Fibroblast of lung (primary cell): ENCODE measurements at regions not wholly inside any gene's neighbourhood (a gene's known extent, or its start where the extent isn't known, plus 50 kb on each side); places are given as distances from the start of the nearest gene placed in this dataset.

Source experiments
- DNase-seq, 2 donors: peaks; one replicate each; pipeline versions ENCODE4 v3.0.0 to v3.0.0-alpha.2; 2010; ENCODE audit warnings: low read depth in 2 of 2
- H2AFZ ChIP-seq: 2 replicates; pipeline ENCODE4 v1.5.1; 2012; ENCODE audit warnings: low read length, control low read depth, inconsistent platforms
- H3K27ac ChIP-seq: 2 replicates; pipeline ENCODE4 v1.5.1; 2011; ENCODE audit warnings: low read length, control low read depth; ENCODE audit not compliant: insufficient read depth
- H3K27me3 ChIP-seq: 2 replicates; pipeline ENCODE4 v1.5.1; 2011; ENCODE audit warnings: mild to moderate bottlenecking, low read length; ENCODE audit not compliant: control insufficient read depth, insufficient read depth
- H3K36me3 ChIP-seq: 2 replicates; pipeline ENCODE4 v1.5.1; 2011; ENCODE audit warnings: low read length; ENCODE audit not compliant: control insufficient read depth, insufficient read depth
- H3K4me1 ChIP-seq: 2 replicates; pipeline ENCODE4 v1.5.1; 2011; ENCODE audit warnings: low read length; ENCODE audit not compliant: control insufficient read depth, insufficient read depth; ENCODE audit errors: extremely low read depth
- H3K4me2 ChIP-seq: 2 replicates; pipeline ENCODE4 v1.5.1; 2011; ENCODE audit warnings: low read length, control low read depth; ENCODE audit not compliant: insufficient read depth; ENCODE audit errors: extremely low read depth
- H3K4me3 ChIP-seq, 4 experiments: fragments of 200-600 bp in 1 of 4; sonication (generic) in 1 of 4; replicated peaks in 1 of 4; 2 replicates each; pipeline ENCODE4 v1.5.1; 2011 to 2016; ENCODE audit warnings: low read length in 4 of 4, low read depth in 3 of 4, mild to moderate bottlenecking in 3 of 4, control low read depth in 2 of 4, inconsistent platforms in 1 of 4, mixed read lengths in 1 of 4; ENCODE audit not compliant: insufficient read depth in 1 of 4; ENCODE audit errors: control extremely low read depth in 1 of 4
- H3K79me2 ChIP-seq: 2 replicates; pipeline ENCODE4 v1.5.1; 2012; ENCODE audit warnings: mild to moderate bottlenecking, low read length, inconsistent platforms; ENCODE audit not compliant: control insufficient read depth, insufficient read depth
- H3K9ac ChIP-seq: 2 replicates; pipeline ENCODE4 v1.5.1; 2011; ENCODE audit warnings: mild to moderate bottlenecking, low read length, control low read depth; ENCODE audit not compliant: insufficient read depth
- H3K9me3 ChIP-seq: 2 replicates; pipeline ENCODE4 v1.5.1; 2012; ENCODE audit warnings: low read depth, low read length; ENCODE audit not compliant: control insufficient read depth, insufficient read depth
- H4K20me1 ChIP-seq: 2 replicates; pipeline ENCODE4 v1.5.1; 2011; ENCODE audit warnings: low read length; ENCODE audit not compliant: control insufficient read depth, insufficient read depth; ENCODE audit errors: extremely low read depth
- CTCF ChIP-seq, 2 donors: IDR thresholded peaks in 1 of 2; conservative IDR thresholded peaks in 1 of 2; 1 replicate in 1 of 2; 2 replicates in 1 of 2; pipeline ENCODE4 v1.5.1; 2011 to 2012; ENCODE audit warnings: low read length in 2 of 2, control low read depth in 1 of 2, inconsistent platforms in 1 of 2, low read depth in 1 of 2, mild to moderate bottlenecking in 1 of 2
- EZH2 ChIP-seq: IDR thresholded peaks from 2 replicates; pipeline ENCODE4 v1.5.1; 2012; ENCODE audit warnings: low read length, control low read depth, mild to moderate bottlenecking; ENCODE audit errors: missing control alignments

- DNase-seq: no peak
- Histone ChIP-seq H3K9me3 (no peaks in the 10 kb centered on the region), H3K4me3 (no peak overlapping the region), H3K79me2 (no peaks in the 10 kb centered on the region), H3K36me3 (no peaks in the 10 kb centered on the region), H3K9ac (no peak overlapping the region), H3K4me1 (no peaks in the 10 kb centered on the region), H3K27ac (no peak overlapping the region), H3K4me2 (no peak overlapping the region), H3K27me3 (no peaks in the 10 kb centered on the region), H2AFZ (no peak overlapping the region), H4K20me1 (no peaks in the 10 kb centered on the region)
- TF ChIP-seq CTCF (conservative IDR thresholded peaks at IDR 0.05 in 1 of 2, IDR thresholded peaks at IDR 0.05 in 1 of 2; ENCODE audit: low read depth in 1 of 2, low read length in 2 of 2): no peak
- TF ChIP-seq EZH2: no peak
These were observed 166.1 kb upstream of the SLIT2 start for GRCh38 chr4:20085653-20086052.

- H3K27me3 ChIP-seq: no peaks in the 10 kb centered on the region
- H3K9me3 ChIP-seq: no peaks in the 10 kb centered on the region
- H4K20me1 ChIP-seq: no peaks in the 10 kb centered on the region
- no peak overlapping the region for H3K4me2 ChIP-seq
- DNase-seq: no peak
- no peaks in the 10 kb centered on the region for H3K36me3 ChIP-seq
- no peaks in the 10 kb centered on the region for H3K79me2 ChIP-seq
- no peak overlapping the region for H2AFZ ChIP-seq
- no peak overlapping the region for H3K27ac ChIP-seq
- TF ChIP-seq CTCF (conservative IDR thresholded peaks at IDR 0.05 in 1 of 2, IDR thresholded peaks at IDR 0.05 in 1 of 2; ENCODE audit: low read depth in 1 of 2, low read length in 2 of 2) (no peak), EZH2 (no peak)
- H3K4me1 ChIP-seq: no peaks in the 10 kb centered on the region
- H3K9ac ChIP-seq: no peak overlapping the region
- H3K4me3 ChIP-seq: no peak overlapping the region
These were observed 166.5 kb upstream of the SLIT2 start for GRCh38 chr4:20085156-20085555.

GRCh38 chr4:20084488-20084887, 167.2 kb upstream of the SLIT2 start:
- Histone ChIP-seq H3K79me2 (no peaks in the 10 kb centered on the region), H3K9me3 (no peaks in the 10 kb centered on the region), H3K4me3 (no peak overlapping the region), H3K4me1 (no peaks in the 10 kb centered on the region), H2AFZ (no peak overlapping the region), H3K4me2 (no peak overlapping the region), H3K27me3 (no peaks in the 10 kb centered on the region), H3K9ac (no peak overlapping the region), H3K27ac (no peak overlapping the region), H3K36me3 (no peaks in the 10 kb centered on the region), H4K20me1 (no peaks in the 10 kb centered on the region)
- DNase-seq: no peak
- TF ChIP-seq CTCF (conservative IDR thresholded peaks at IDR 0.05 in 1 of 2, IDR thresholded peaks at IDR 0.05 in 1 of 2; ENCODE audit: low read depth in 1 of 2, low read length in 2 of 2): no peak
- no peak for TF ChIP-seq EZH2
